Hepatocyte (in vitro differentiated cells): ENCODE measurements at regions not wholly inside any gene's neighbourhood (a gene's known extent, or its start where the extent isn't known, plus 50 kb on each side); places are given as distances from the start of the nearest gene placed in this dataset.

Source experiments
- DNase-seq: peaks from one replicate; pipeline ENCODE4 v3.0.0-alpha.2; 2016; ENCODE audit warnings: low spot score
- H2AFZ ChIP-seq: fragments of 200-600 bp; sonication (generic); 2 replicates; pipeline ENCODE4 v1.6.0; 2016; ENCODE audit warnings: antibody characterized with exemption, mild to moderate bottlenecking
- H3K27ac ChIP-seq: fragments of 200-600 bp; sonication (generic); 2 replicates; pipeline ENCODE4 v1.5.1; 2016; ENCODE audit warnings: mild to moderate bottlenecking
- H3K27me3 ChIP-seq: fragments of 200-600 bp; sonication (generic); 2 replicates; pipeline ENCODE4 v1.6.1; 2016
- H3K36me3 ChIP-seq: fragments of 200-600 bp; sonication (generic); replicated peaks from 2 replicates; pipeline ENCODE4 v1.5.1; 2016; ENCODE audit warnings: low read depth; ENCODE audit not compliant: insufficient read depth
- H3K4me1 ChIP-seq: fragments of 200-600 bp; sonication (generic); 2 replicates; pipeline ENCODE4 v1.5.1; 2016; ENCODE audit warnings: mild to moderate bottlenecking, moderate library complexity; ENCODE audit not compliant: insufficient read depth
- H3K4me2 ChIP-seq: fragments of 200-600 bp; sonication (generic); 2 replicates; pipeline ENCODE4 v1.6.0; 2016
- H3K4me3 ChIP-seq: fragments of 200-600 bp; sonication (generic); 2 replicates; pipeline ENCODE4 v1.5.1; 2016; ENCODE audit warnings: mild to moderate bottlenecking
- H3K79me2 ChIP-seq: fragments of 200-600 bp; sonication (generic); 2 replicates; pipeline ENCODE4 v1.6.0; 2017; ENCODE audit warnings: mild to moderate bottlenecking
- H3K9me2 ChIP-seq: fragments of 200-600 bp; sonication (generic); replicated peaks from 2 replicates; pipeline ENCODE4 v1.6.0; 2017; ENCODE audit warnings: mild to moderate bottlenecking; ENCODE audit not compliant: insufficient read depth
- H3K9me3 ChIP-seq: fragments of 200-600 bp; sonication (generic); 2 replicates; pipeline ENCODE4 v1.5.1; 2016; ENCODE audit warnings: low read depth, mild to moderate bottlenecking
- H4K20me1 ChIP-seq: fragments of 200-600 bp; sonication (generic); 2 replicates; pipeline ENCODE4 v1.6.0; 2016; ENCODE audit warnings: mild to moderate bottlenecking; ENCODE audit not compliant: insufficient read depth, poor library complexity, severe bottlenecking
- EZH2 ChIP-seq: fragments of 200-600 bp; sonication (generic); IDR thresholded peaks from 2 replicates; pipeline ENCODE4 v1.6.1; 2016; ENCODE audit warnings: antibody characterized with exemption, mild to moderate bottlenecking, borderline replicate concordance
- EZH2phosphoT487 ChIP-seq: fragments of 200-600 bp; sonication (generic); IDR thresholded peaks from one replicate; pipeline ENCODE4 v1.6.1; 2018; ENCODE audit warnings: antibody characterized with exemption, mild to moderate bottlenecking, low read depth, moderate library complexity; ENCODE audit not compliant: unreplicated experiment, severe bottlenecking
- WGBS: methylation state at CpG from one replicate; pipeline ENCODE4 v1.1.6; 2016; ENCODE audit warnings: low lambda C conversion rate; ENCODE audit errors: missing lambda C conversion rate; 5-methylcytosine and 5-hydroxymethylcytosine counted together
- TF ChIP-seq, protein P1 (sequence below): fragments of 200-600 bp; sonication (generic); IDR thresholded peaks from 2 replicates; pipeline ENCODE4 v1.5.1; 2016; ENCODE audit warnings: antibody characterized with exemption, mild to moderate bottlenecking; ENCODE audit not compliant: poor library complexity

DNA sequence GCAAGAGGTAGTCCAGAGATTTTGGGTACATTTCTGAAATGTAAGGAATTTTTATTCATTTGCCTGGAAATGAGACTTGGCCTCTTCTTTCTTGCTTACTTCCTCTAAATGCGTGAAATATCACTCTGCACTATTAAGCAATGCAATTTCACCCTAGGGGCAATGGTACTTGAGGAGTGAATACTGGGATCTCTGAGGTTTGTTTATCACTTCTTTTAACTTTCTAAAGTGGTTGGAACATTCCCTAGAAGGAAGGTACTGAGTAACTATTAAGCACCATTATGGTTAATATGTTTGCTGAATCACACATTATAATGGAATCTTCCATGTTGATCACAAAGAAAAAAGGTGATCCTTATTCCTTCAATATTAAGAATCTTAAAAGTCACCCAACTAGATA is 120.9 kb upstream of the CAND1 start:
- Histone ChIP-seq H3K36me3 (no peaks in the 10 kb centered on the region), H3K27me3 (no peaks in the 10 kb centered on the region), H3K4me1 (peaks cover 5% of the 10 kb centered on the region), H3K4me2 (no peak overlapping the region), H3K9me2 (no peaks in the 10 kb centered on the region), H3K79me2 (no peaks in the 10 kb centered on the region), H4K20me1 (no peaks in the 10 kb centered on the region), H3K27ac (no peak overlapping the region), H2AFZ (no peak overlapping the region), H3K9me3 (no peaks in the 10 kb centered on the region), H3K4me3 (no peak overlapping the region)
- no peak for DNase-seq
- TF ChIP-seq, protein P1, sequence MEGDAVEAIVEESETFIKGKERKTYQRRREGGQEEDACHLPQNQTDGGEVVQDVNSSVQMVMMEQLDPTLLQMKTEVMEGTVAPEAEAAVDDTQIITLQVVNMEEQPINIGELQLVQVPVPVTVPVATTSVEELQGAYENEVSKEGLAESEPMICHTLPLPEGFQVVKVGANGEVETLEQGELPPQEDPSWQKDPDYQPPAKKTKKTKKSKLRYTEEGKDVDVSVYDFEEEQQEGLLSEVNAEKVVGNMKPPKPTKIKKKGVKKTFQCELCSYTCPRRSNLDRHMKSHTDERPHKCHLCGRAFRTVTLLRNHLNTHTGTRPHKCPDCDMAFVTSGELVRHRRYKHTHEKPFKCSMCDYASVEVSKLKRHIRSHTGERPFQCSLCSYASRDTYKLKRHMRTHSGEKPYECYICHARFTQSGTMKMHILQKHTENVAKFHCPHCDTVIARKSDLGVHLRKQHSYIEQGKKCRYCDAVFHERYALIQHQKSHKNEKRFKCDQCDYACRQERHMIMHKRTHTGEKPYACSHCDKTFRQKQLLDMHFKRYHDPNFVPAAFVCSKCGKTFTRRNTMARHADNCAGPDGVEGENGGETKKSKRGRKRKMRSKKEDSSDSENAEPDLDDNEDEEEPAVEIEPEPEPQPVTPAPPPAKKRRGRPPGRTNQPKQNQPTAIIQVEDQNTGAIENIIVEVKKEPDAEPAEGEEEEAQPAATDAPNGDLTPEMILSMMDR: no peak
- no peak for TF ChIP-seq EZH2phosphoT487
- TF ChIP-seq EZH2: no peak
- WGBS: 100% methylated on average over 1 of the region's 1 CpG

DNA sequence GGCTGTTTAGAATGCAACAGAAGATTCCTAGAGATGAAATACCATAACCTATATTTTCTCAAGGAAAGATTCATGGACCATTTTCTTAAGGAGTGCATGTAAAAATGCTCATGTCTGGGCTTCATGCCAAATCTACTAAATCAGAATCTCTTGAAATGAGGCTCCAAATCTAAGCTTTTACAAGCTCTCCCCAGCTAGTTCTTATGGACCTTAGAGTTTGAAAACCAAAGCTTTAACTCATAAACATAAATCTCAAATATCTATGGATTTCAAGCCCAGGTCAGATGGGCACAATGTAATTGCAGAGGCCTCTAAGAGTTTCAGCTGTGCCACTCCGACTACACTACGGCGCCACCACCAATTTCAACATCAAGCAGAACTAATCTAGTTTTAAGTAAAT is 117.3 kb upstream of the CAND1 start:
- Histone ChIP-seq H3K27me3 (no peaks in the 10 kb centered on the region), H3K36me3 (no peaks in the 10 kb centered on the region), H3K4me2 (peak overlapping the region; percentile 36), H3K27ac (no peak overlapping the region), H3K4me3 (no peak overlapping the region), H2AFZ (no peak overlapping the region), H3K4me1 (peaks cover 5% of the 10 kb centered on the region), H3K9me2 (no peaks in the 10 kb centered on the region), H4K20me1 (no peaks in the 10 kb centered on the region), H3K79me2 (no peaks in the 10 kb centered on the region), H3K9me3 (no peaks in the 10 kb centered on the region)
- no peak for TF ChIP-seq EZH2
- TF ChIP-seq EZH2phosphoT487: no peak
- TF ChIP-seq, protein P1: no peak
- WGBS: 74% methylated on average over 3 of the region's 3 CpGs
- peak; percentile 12 for DNase-seq

DNA sequence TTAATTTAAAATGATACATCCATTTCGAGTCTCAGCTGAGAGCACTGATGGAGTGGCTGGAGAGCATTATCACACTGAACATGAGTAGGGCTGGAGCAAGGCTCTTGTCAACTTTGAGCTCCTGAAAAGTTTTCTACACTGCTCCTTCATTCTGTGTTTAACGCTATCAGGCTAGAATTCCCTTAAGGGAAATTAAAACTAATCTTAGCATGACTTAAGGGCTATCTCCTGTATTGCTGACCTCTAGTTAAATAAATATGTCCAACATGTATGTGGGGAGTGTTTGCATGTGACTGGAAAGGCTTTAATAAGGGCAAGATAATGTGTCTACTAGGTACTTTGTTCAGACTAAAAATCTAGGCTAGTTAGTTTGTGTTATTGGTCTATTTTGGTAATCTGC is 116.7 kb upstream of the CAND1 start:
- no peaks in the 10 kb centered on the region for H3K9me2 ChIP-seq
- H3K4me1 ChIP-seq: peaks cover 5% of the 10 kb centered on the region
- H3K27me3 ChIP-seq: no peaks in the 10 kb centered on the region
- no peaks in the 10 kb centered on the region for H3K36me3 ChIP-seq
- H4K20me1 ChIP-seq: no peaks in the 10 kb centered on the region
- TF ChIP-seq, protein P1: no peak
- TF ChIP-seq EZH2phosphoT487 (no peak), EZH2 (no peak)
- no peaks in the 10 kb centered on the region for H3K79me2 ChIP-seq
- no peak overlapping the region for H3K4me3 ChIP-seq
- 70% methylated on average over 2 of the region's 2 CpGs for WGBS
- DNase-seq: no peak
- H3K27ac ChIP-seq: no peak overlapping the region
- H3K4me2 ChIP-seq: peak overlapping the region; percentile 36
- H3K9me3 ChIP-seq: no peaks in the 10 kb centered on the region
- H2AFZ ChIP-seq: no peak overlapping the region

DNA sequence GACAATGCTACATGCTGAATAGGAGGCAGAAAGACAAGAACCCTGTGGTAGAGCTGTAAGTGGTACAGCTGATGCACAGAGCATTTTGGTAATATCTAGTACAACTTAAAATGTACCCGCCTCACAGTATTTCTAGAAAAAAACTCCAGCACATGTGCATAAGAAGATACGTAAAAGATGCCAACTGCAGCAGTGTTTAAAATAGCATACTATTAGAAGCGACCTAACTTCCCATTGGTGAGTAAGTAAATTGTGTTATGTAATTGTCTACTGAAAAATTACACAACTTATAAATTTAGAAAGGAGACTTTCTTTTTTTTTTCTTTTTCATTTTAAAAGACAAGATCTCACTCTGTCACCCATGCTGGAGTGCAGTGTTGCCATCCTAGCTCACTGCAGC is 114.3 kb upstream of the CAND1 start:
- TF ChIP-seq EZH2phosphoT487 (no peak), EZH2 (no peak)
- TF ChIP-seq, protein P1: no peak

More for the DNA sequence above, 114.3 kb upstream of the CAND1 start:
- H3K27ac ChIP-seq: no peak overlapping the region
- H3K4me3 ChIP-seq: no peak overlapping the region
- H3K4me1 ChIP-seq: peaks cover 5% of the 10 kb centered on the region
- H3K9me2 ChIP-seq: no peaks in the 10 kb centered on the region
- H3K9me3 ChIP-seq: no peaks in the 10 kb centered on the region
- H3K36me3 ChIP-seq: no peaks in the 10 kb centered on the region
- no peak for DNase-seq
- H4K20me1 ChIP-seq: no peaks in the 10 kb centered on the region
- H3K27me3 ChIP-seq: no peaks in the 10 kb centered on the region
- H3K79me2 ChIP-seq: no peaks in the 10 kb centered on the region
- WGBS: 62% methylated on average over 3 of the region's 3 CpGs
- H2AFZ ChIP-seq: no peak overlapping the region
- no peak overlapping the region for H3K4me2 ChIP-seq
